ENCODE measurements at regions not wholly inside any gene's neighbourhood (a gene's known extent, or its start where the extent isn't known, plus 50 kb on each side); places are given as distances from the start of the nearest gene placed in this dataset.

GRCh38 chr9:36770025-36770424 is 197.3 kb downstream of the MELK start:
- WGBS, 2 donors, result 65 to 80% methylated on average over 1 to 9 of the region's 9 CpGs
- Histone ChIP-seq H3K4me1 (peaks cover 0 to 13% (median 0%) of the 10 kb centered on the region in 3 donors), H3K27me3 (peaks cover 0 to 68% (median 0%) of the 10 kb centered on the region in 4 donors), H3K4me3 (no peak overlapping the region), H3K36me3 (no peaks in the 10 kb centered on the region), H3K27ac (no peak overlapping the region), H3K9me3 (no peaks in the 10 kb centered on the region)
- intact Hi-C loops (cut with DNase I), result no loop called here
- no peak for DNase-seq
- no peak for TF ChIP-seq CTCF (IDR thresholded peaks at IDR 0.05)
- TF ChIP-seq POLR2A (IDR thresholded peaks at IDR 0.05), result no peak

DNA sequence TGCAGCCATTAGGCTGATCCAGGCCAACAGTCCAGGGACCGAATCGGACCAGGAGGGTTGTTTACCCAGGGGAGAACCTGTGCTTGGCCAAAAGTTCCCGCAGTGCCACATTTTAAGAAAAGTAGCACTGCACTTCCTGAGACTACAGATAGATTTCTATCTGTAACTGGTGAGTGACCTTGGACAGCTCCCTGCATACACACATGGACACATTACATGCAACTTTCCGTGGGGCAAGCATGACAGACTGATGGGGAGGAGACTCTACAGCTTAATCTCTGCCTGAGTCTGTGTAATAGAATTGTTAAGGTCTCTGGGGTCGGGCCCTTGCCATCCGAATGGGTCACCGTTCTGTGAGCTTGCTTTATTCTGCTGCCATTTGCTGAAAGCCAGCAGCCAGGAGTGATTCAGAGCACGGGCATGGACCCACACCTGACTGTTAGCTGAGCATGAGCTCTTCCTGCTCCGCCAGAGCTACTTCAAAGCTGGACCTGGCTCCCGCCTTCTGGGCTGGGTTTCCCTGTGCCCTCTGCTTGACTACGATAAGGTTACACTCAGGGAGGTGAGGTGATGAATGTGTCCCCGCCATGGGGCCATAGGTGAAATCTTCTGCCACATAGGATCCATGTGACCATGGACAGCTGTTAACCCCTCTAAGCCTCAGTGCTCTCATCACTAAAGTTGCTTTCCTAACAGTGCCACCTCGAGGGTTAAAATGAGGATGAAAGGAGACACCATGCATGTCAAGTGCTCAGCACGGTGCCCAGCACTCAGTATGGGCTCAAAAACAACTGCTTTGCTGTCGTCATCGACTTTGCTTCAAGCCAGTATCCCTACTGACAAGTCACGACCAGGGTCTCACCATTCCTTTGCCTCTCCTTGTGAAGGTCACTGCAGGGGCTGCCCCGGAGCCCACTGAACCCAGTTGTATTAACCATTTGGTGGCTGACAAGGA is 200.0 kb downstream of the MELK start:
- no peaks in the 10 kb centered on the region for H3K4me1 ChIP-seq
- no peak for DNase-seq
- H3K27ac ChIP-seq, result no peak overlapping the region
- no peak overlapping the region for H3K4me3 ChIP-seq
- H3K36me3 ChIP-seq, result no peaks in the 10 kb centered on the region
- H3K9me3 ChIP-seq, result no peaks in the 10 kb centered on the region
- intact Hi-C loops (cut with DNase I), result no loop called here
- no peak for TF ChIP-seq CTCF (IDR thresholded peaks at IDR 0.05)
- TF ChIP-seq POLR2A (IDR thresholded peaks at IDR 0.05), result no peak
- 30 to 41% methylated on average over 9 to 10 of the region's 18 CpGs for WGBS, 2 donors
- H3K27me3 ChIP-seq, result peaks cover 0 to 65% (median 0%) of the 10 kb centered on the region in 4 donors

- Histone ChIP-seq H3K36me3 (no peaks in the 10 kb centered on the region), H3K4me1 (no peaks in the 10 kb centered on the region), H3K4me3 (no peak overlapping the region), H3K27ac (no peak overlapping the region), H3K27me3 (peaks cover 0 to 72% (median 0%) of the 10 kb centered on the region in 4 donors), H3K9me3 (no peaks in the 10 kb centered on the region)
- WGBS, 2 donors, result 75 to 80% methylated on average over 2 to 3 of the region's 3 CpGs
- intact Hi-C loops (cut with DNase I), result no loop called here
- TF ChIP-seq POLR2A (IDR thresholded peaks at IDR 0.05), result no peak
- TF ChIP-seq CTCF (IDR thresholded peaks at IDR 0.05), result no peak
- DNase-seq, result no peak
These were observed 206.0 kb downstream of the MELK start for GRCh38 chr9:36778682-36779081.

GRCh38 chr9:36779582-36779981 is 206.9 kb downstream of the MELK start:
- 35 to 51% methylated on average over 8 of the region's 8 CpGs for WGBS, 2 donors

More at GRCh38 chr9:36779582-36779981, 206.9 kb downstream of the MELK start:
- TF ChIP-seq CTCF (IDR thresholded peaks at IDR 0.05) (no peak), POLR2A (IDR thresholded peaks at IDR 0.05) (no peak)
- no peak for DNase-seq
- no peaks in the 10 kb centered on the region for H3K9me3 ChIP-seq
- H3K27ac ChIP-seq, result no peak overlapping the region
- intact Hi-C loops (cut with DNase I), result no loop called here
- peaks cover 0 to 73% (median 0%) of the 10 kb centered on the region in 4 donors for H3K27me3 ChIP-seq
- H3K4me1 ChIP-seq, result no peaks in the 10 kb centered on the region
- no peak overlapping the region for H3K4me3 ChIP-seq
- H3K36me3 ChIP-seq, result no peaks in the 10 kb centered on the region

Data from esophagus squamous epithelium (tissue), 5 donors.